HEK293T (cell line): ENCODE measurements at regions not wholly inside any gene's neighbourhood (a gene's known extent, or its start where the extent isn't known, plus 50 kb on each side); places are given as distances from the start of the nearest gene placed in this dataset.

Source experiments
- CTCF ChIA-PET: fragments of 350-600 bp; formaldehyde crosslinking; extraction: SDS; loops from one replicate; lab custom pipeline; 2021; ENCODE audit warnings: antibody characterized with exemption, inconsistent platforms; lab: Yijun Ruan, JAX
- POLR2A ChIA-PET: fragments of 350-600 bp; formaldehyde crosslinking; extraction: SDS; loops from one replicate; lab custom pipeline; 2020; ENCODE audit warnings: antibody characterized with exemption, inconsistent platforms; lab: Yijun Ruan, JAX
- DNase-seq: peaks from one replicate; pipeline ENCODE4 v3.0.0; 2012; ENCODE audit warnings: mixed read lengths; ENCODE audit errors: extremely low spot score
- ARNT ChIP-seq: fragments of 450-650 bp; IDR thresholded peaks from 2 replicates; pipeline ENCODE4 v1.6.1; 2017; ENCODE audit warnings: mild to moderate bottlenecking
- BHLHE40 ChIP-seq: fragments of 450-650 bp; IDR thresholded peaks from 2 replicates; pipeline ENCODE4 v1.6.1; 2016; ENCODE audit warnings: mild to moderate bottlenecking, moderate library complexity, borderline replicate concordance
- CTBP1 ChIP-seq: fragments of 450-650 bp; IDR thresholded peaks from 2 replicates; pipeline ENCODE4 v1.6.1; 2016; ENCODE audit warnings: borderline replicate concordance
- ELF4 ChIP-seq: fragments of 450-650 bp; IDR thresholded peaks from 2 replicates; pipeline ENCODE4 v1.6.1; 2017; ENCODE audit warnings: antibody characterized with exemption
- FOXA1 ChIP-seq: fragments of 450-650 bp; IDR thresholded peaks from 2 replicates; pipeline ENCODE4 v1.6.1; 2016; ENCODE audit warnings: mild to moderate bottlenecking
- FOXK2 ChIP-seq: fragments of 450-650 bp; IDR thresholded peaks from 2 replicates; pipeline ENCODE4 v1.6.1; 2016; ENCODE audit warnings: mild to moderate bottlenecking
- FOXM1 ChIP-seq: fragments of 450-650 bp; IDR thresholded peaks from 2 replicates; pipeline ENCODE4 v1.6.1; 2017; ENCODE audit warnings: mild to moderate bottlenecking, borderline replicate concordance
- HDGF ChIP-seq: fragments of 450-650 bp; IDR thresholded peaks from 2 replicates; pipeline ENCODE4 v1.6.1; 2017; ENCODE audit warnings: antibody characterized with exemption, borderline replicate concordance
- L3MBTL2 ChIP-seq: fragments of 450-650 bp; conservative IDR thresholded peaks from 2 replicates; pipeline ENCODE4 v1.6.1; 2016; ENCODE audit warnings: mild to moderate bottlenecking
- LEF1 ChIP-seq: fragments of 450-650 bp; IDR thresholded peaks from 2 replicates; pipeline ENCODE4 v1.6.1; 2017; ENCODE audit warnings: mild to moderate bottlenecking, borderline replicate concordance
- NFRKB ChIP-seq: fragments of 450-650 bp; IDR thresholded peaks from 2 replicates; pipeline ENCODE4 v1.6.1; 2016; ENCODE audit warnings: mild to moderate bottlenecking, moderate library complexity
- PKNOX1 ChIP-seq: fragments of 450-650 bp; IDR thresholded peaks from 2 replicates; pipeline ENCODE4 v1.6.1; 2016
- SP1 ChIP-seq: fragments of 450-650 bp; IDR thresholded peaks from 2 replicates; pipeline ENCODE4 v1.6.1; 2017
- SUZ12 ChIP-seq: fragments of 450-650 bp; IDR thresholded peaks from 2 replicates; pipeline ENCODE4 v1.6.1; 2016; ENCODE audit warnings: mild to moderate bottlenecking
- TARDBP ChIP-seq: fragments of 450-650 bp; IDR thresholded peaks from 2 replicates; pipeline ENCODE4 v1.6.1; 2016
- ZNF384 ChIP-seq: fragments of 450-650 bp; IDR thresholded peaks from 2 replicates; pipeline ENCODE4 v1.6.1; 2016

GRCh38 chr15:70280781-70281180 lies 183.1 kb upstream of the TLE3 start:
- CTCF ChIA-PET = no interaction called here
- POLR2A ChIA-PET = no interaction called here
- TF ChIP-seq FOXM1 (no peak), NFRKB (no peak), L3MBTL2 (no peak), LEF1 (no peak), ELF4 (no peak)
- no peak for DNase-seq

- ChIA-PET POLR2A (no interaction called here), CTCF (no interaction called here)
- TF ChIP-seq PKNOX1 = no peak
- no peak for TF ChIP-seq LEF1
- no peak for TF ChIP-seq L3MBTL2
- no peak for DNase-seq
Measured at GRCh38 chr15:70279096-70279495, 181.4 kb upstream of the TLE3 start.

GRCh38 chr15:70278644-70279043 lies 180.9 kb upstream of the TLE3 start:
- CTCF ChIA-PET = no interaction called here
- TF ChIP-seq NFRKB (no peak), FOXA1 (no peak), SP1 (no peak), L3MBTL2 (no peak), HDGF (no peak), BHLHE40 (no peak), LEF1 (no peak), ZNF384 (no peak), SUZ12 (no peak), ARNT (no peak), FOXK2 (no peak)
- POLR2A ChIA-PET = no interaction called here
- no peak for DNase-seq

GRCh38 chr15:70277556-70277955 lies 179.8 kb upstream of the TLE3 start:
- DNase-seq = no peak
- ChIA-PET CTCF (no interaction called here), POLR2A (no interaction called here)
- TF ChIP-seq ELF4 (no peak), NFRKB (no peak), ZNF384 (no peak), TARDBP (no peak), LEF1 (no peak), ARNT (no peak), PKNOX1 (no peak), BHLHE40 (no peak), L3MBTL2 (no peak)

GRCh38 chr15:70276401-70276800 lies 178.7 kb upstream of the TLE3 start:
- TF ChIP-seq ZNF384 (no peak), ARNT (no peak), LEF1 (no peak), TARDBP (no peak), FOXK2 (no peak), FOXA1 (no peak), NFRKB (no peak), HDGF (no peak), SUZ12 (no peak), BHLHE40 (no peak), PKNOX1 (no peak), L3MBTL2 (no peak), CTBP1 (no peak), SP1 (no peak), FOXM1 (no peak), ELF4 (no peak)
- POLR2A ChIA-PET = no interaction called here
- no peak for DNase-seq
- CTCF ChIA-PET = no interaction called here

GRCh38 chr15:70275461-70276138 lies 177.9 kb upstream of the TLE3 start:
- TF ChIP-seq CTBP1 (no peak), SUZ12 (no peak), ZNF384 (no peak), PKNOX1 (no peak), LEF1 (no peak), ARNT (no peak), TARDBP (no peak), L3MBTL2 (no peak)
- DNase-seq = no peak
- CTCF ChIA-PET = no interaction called here
- POLR2A ChIA-PET = no interaction called here

- CTCF ChIA-PET = no interaction called here
- POLR2A ChIA-PET = no interaction called here
- no peak for DNase-seq
- TF ChIP-seq ARNT (no peak), L3MBTL2 (no peak), ELF4 (no peak), HDGF (no peak), SUZ12 (no peak), PKNOX1 (no peak), SP1 (no peak), FOXA1 (no peak), TARDBP (no peak)
Measured at GRCh38 chr15:70274908-70275307, 177.2 kb upstream of the TLE3 start.
